ENCODE measurements at regions not wholly inside any gene's neighbourhood (a gene's known extent, or its start where the extent isn't known, plus 50 kb on each side); places are given as distances from the start of the nearest gene placed in this dataset.

DNA sequence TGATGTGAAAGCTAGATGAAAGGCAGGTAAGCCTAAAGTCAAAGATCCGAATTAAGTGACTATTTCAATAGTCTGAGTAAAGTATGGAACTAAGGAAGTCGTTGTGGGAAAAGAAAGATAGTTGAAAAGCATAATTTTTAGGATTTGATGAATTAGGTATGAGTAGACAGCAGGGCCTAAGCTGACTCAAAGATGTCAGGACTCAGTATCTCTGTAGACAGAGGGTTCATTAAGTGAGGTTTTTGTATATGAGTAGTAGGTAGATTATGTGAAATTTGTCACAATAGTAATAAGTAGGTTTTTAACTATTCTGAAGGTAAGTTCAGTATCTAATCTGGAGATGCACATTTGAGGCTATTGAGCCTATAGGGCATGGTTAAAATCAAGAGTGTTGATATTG, 196.4 kb downstream of the RASSF9 start:
- DNase-seq (ENCODE audit: low spot score) = no peak

DNA sequence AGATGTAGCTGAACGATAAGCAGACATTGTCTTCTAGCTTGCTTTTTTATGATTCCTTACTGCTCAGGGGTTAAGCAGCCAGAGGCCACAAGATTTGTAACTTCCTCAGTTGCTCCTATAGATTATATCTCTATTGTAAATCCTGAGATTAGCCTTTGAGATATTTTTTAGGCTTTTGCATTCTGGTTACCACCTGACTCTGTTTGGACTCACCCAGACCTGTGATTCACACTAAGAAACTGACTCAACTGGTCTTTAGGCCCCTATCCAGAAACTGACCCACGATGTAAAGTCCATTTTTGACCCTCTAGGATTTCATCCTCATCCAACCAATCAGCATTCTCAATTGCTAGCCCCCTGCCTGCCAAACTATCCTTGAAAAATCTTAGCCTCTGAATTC, 194.4 kb downstream of the RASSF9 start:
- no peak for DNase-seq (ENCODE audit: low spot score)

DNA sequence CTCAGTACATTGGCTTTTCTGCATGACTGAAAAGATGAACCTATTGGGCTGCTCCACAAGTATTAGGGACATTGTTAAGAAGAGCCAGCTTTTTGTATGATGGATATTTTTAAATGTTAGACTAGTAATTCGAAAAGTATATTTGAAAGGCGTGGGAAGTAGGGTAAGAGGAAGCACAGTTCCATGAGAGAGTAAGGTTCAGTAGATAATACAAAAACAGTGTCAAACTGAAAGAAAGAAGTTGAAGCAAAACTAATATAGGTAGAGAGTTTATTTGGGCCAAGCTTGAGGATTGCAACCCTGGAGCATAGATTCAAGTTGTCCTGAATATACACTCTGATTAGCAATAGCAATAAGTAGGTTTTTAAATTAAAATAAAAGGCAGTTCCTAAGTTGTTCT, 193.9 kb downstream of the RASSF9 start:
- no peak for DNase-seq (ENCODE audit: low spot score)

- DNase-seq (ENCODE audit: low spot score) = peak; percentile 1
Measured at GRCh38 chr12:85642808-85643207, 193.4 kb downstream of the RASSF9 start.

GRCh38 chr12:85644508-85644907, 191.7 kb downstream of the RASSF9 start:
- no peak for DNase-seq (ENCODE audit: low spot score)

DNA sequence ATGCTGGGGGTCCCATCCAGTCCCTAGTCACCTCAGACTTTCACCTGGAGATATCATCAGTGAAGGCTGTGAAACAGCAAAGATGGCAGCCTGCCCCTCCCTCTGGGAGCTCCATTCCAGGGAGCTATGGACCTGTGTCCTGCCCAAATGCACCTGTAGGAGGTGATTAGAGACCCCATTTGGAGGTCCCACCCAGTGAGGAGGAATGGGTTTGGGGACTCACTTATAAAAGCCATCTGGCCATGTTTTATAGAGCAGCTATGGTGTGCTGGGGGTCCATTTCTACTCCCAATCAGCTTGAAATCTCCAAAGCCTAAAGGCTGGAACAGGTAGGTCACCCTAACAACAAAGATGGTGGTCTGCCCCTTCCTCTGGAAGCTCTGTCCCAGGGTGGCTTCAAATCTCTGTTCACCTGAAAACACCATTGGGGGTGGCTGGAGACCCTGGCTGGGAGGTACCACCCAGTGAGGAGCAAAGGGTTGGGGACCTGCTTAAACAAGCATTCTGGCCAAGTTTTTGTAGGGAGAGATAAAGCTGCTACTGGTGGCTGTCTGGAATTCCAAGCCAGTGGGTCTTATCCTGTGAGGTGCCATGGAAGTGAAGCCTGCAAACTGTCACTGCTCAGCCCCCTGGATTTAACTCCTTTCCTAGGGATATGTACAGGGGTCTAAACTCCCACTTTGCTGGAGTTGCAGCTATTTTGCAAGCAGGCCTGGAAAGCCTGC, 182.3 kb downstream of the RASSF9 start:
- no peak for DNase-seq (ENCODE audit: low spot score)

DNA sequence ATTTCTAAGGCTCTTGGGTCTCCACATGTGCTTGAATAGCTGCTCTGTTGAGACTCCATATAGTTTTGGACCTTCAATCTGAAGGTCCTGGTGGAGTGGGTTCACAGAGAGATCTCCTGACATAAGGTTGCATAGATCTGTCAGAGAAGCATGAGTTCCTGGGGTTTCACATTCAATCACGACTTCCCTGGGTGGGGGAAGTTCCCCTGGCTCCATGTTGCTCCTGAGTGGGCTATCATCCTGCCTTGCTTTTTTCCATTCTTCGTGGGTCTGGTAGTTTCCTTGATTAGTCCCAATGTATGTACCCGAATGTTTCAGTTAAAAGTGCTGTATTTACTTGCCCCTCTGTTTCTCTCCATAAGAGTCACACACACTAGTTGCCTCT, 181.8 kb downstream of the RASSF9 start:
- DNase-seq (ENCODE audit: low spot score) = no peak

- no peak for DNase-seq (ENCODE audit: low spot score)
Measured at GRCh38 chr12:85656561-85656960, 179.6 kb downstream of the RASSF9 start.

DNA sequence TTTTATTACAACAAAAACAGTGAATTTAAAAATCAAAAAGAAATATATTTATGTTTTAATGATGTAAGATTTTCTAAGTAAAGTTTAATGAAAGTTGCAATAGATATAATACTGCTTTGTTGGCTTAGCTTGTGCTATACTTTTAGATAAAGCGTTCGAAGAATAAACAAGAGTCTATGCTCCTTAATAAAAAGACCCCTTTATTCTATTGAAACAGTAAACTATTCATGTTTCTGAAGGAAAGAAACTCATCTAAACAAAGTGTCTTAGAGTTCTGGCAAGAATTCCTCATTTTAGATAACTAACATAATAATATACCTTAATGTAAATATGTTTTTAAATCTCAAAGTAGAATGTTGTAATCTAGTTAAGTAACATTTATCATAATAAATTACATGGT, 179.0 kb downstream of the RASSF9 start:
- no peak for DNase-seq (ENCODE audit: low spot score)

DNA sequence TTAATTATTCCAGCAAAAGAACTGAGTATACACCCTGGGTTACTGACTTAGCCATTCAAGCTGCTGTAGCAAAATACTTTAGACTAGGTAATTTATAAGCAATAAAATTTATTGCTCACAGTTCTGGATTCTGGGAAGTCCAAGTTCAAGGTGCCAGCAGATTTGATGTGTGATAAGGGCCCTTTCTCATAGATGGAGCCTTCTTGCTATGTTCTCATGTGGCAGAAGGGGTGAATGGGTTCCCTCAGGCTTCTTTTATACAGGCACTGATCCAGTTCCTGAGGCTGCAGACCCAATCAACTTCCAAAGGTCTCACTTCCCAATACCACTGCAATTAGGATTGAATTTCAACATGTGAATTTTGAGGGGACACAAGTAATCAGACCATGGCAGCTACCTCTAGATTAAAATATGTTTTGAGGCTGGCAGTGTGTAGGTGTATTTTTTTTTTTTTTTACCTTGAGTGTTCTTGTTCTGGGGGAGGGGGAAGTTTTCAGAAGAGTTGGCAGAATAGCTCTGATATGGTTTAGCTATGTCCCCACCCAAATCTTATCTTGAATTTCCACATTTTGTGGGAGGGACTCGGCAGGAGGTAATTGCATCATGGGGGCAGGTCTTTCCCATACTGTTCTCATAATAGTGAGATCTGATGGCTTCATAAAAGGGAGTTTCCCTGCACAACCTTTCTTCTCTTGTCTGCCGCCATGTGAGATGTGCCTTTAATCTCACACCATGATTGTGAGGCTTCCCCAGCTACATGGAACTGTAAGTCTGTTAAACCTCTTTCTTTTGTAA, 178.2 kb downstream of the RASSF9 start:
- no peak for DNase-seq (ENCODE audit: low spot score)

DNA sequence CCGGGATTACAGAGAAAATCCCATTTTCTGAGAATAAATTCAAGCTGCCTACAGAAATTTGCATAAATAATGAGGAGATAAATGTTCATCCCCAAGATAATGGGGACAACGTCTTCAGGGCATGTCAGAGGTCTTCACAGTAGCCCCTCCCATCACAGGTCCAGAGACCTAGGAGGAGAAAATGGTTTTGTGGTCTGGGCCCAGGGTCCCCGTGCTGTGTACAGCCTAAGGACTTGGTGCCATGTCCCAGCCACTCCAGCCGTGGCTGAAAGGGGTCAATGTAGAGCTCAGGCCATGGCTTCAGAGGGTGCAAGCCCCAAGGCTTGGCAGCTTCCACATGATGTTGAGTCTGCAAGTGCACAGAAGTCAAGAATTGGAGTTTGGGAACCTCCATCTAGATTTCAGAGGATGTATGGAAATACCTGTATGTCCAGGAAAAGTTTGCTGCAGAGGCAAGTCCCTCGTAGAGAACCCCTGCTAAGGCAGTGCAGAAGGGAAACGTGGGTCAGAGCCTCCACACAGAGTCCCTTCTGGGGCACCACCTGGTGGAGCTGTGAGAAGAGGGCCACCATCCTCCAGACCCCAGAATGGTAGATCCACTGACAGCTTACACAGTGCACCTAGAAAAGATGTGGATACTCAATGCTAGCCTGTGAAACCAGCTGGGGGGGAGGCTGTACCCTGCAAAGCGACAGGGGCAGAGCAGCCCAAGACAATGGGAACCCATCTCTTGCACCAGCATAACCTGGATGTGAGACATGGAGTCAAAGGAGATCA, 176.3 kb downstream of the RASSF9 start:
- DNase-seq (ENCODE audit: low spot score) = no peak

- DNase-seq (ENCODE audit: low spot score) = no peak
Measured at GRCh38 chr12:85661461-85662206, 174.6 kb downstream of the RASSF9 start.

DNA sequence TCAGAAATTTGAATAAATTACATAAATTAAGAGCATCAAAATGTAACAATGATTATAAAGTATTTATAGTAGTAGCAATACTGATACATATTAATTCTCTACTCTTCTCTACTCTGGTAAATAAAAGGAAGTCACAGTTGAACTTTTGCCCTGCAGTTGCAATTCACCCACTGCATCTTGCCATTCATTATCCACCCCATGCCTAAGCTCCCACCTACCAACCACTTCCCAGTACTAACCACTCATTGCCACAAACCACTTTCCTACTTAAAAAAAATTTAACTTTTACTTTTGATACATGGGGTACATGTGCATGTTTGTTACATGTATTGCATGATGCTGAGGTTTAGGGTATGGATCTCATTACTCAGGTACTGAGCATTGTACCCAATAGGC, 174.0 kb downstream of the RASSF9 start:
- no peak for DNase-seq (ENCODE audit: low spot score)

DNA sequence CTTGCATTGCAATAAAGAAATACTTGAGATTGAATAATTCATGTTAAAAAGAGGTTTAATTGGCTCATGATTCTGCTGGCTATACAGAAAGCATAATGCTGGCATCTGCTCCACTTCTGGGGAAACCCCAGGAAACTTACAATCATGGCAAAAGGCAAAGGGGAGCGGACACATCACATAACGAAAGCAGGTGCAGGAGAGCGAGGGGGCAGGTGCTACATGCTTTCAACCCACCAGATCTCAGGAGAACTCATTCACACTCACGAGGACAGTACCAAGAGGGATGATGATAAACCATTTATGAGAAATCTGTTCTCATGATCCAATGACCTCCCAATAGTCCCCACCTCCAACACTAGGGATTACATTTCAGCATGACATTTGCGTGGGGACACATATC, 172.6 kb downstream of the RASSF9 start:
- DNase-seq (ENCODE audit: low spot score) = no peak

DNA sequence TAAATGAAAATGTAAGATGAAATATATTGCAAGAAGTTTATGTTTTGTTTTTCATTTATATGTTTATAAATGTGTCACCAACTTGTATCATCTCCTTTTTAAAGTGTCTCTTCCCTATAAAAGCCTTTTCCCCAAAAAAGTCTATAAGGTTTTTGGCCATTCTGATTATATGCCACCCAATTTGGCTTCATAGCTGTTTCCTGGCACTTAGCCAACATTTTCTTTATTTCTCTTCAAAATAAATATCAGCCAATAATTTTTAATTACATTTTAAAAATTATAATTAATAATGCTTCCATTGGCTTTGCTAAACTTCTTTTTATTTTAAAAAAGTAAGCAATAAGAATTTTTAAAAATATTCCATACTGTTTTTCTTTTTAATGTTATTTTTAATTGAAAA, 171.8 kb downstream of the RASSF9 start:
- no peak for DNase-seq (ENCODE audit: low spot score)

- DNase-seq (ENCODE audit: low spot score) = no peak
Measured at GRCh38 chr12:85669911-85670310, 166.3 kb downstream of the RASSF9 start.

DNA sequence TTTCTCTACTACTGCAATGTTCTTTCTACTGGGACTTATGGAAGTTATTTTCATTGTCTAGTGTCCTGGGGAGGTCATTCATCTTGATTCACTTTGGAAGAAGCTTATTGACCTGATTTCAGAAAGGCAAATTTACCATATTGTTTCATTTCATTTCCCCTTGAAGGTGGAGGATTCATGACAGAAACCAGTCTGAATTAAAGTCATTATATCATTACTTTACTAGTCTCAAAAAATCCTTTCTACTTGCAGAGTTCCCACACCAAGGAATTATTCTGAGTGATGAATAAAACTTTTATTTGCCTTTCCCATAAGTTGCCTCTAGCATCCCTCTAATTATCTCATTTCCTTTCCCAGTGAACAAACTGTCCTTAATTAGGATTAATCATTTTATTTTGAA, 163.8 kb downstream of the RASSF9 start:
- DNase-seq (ENCODE audit: low spot score) = no peak

DNA sequence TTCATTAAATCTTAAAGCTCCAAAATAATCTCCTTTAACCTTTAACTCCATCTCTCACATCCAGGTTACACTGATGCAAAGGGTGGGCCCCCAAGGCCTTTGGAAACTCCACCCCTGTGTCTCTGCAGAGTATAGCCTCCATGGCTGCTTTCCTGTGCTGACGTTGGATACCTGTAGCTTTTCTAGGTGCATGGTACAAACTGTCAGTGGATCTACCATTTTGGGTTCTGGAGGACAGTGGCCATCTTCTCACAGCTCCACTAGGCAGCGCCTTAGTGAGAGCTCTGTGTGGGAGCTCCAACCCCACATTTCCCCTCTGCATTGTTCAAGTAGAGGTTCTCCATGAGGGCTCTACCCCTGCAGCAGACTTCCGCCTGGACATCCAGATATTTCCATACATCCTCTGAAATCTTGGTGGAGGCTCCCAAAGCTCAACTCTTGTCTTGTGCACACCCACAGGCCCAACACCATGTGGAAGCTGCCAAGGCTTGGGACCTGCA, 162.2 kb downstream of the RASSF9 start:
- DNase-seq (ENCODE audit: low spot score) = no peak

- DNase-seq (ENCODE audit: low spot score) = no peak
Measured at GRCh38 chr12:85676816-85677749, 159.1 kb downstream of the RASSF9 start.

- DNase-seq (ENCODE audit: low spot score) = no peak
Measured at GRCh38 chr12:85679296-85679695, 156.9 kb downstream of the RASSF9 start.

DNA sequence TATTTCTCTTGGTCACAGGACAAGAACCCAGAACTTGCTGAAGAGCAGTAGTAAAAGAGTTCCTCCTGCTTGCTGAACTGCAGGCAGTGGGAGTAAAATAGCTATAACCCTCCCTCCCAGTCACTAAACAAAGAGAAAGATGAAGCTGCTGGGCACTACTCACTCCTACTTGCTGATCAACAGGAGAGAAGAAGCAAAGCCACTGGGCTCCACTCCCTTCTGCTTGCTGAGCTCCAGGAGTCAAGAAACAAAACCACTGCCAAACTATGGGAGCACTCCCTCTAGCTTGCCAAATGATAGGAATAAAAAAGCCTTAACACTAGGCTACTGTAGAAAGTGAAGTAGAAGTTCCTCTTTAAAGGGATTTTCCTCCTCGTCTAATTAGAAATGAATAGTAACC, 155.3 kb downstream of the RASSF9 start:
- no peak for DNase-seq (ENCODE audit: low spot score)
